ENCODE measurements at regions not wholly inside any gene's neighbourhood (a gene's known extent, or its start where the extent isn't known, plus 50 kb on each side); places are given as distances from the start of the nearest gene placed in this dataset.

- peak; percentile 52 to 70 (median 63) for TF ChIP-seq CTCF (IDR thresholded peaks at IDR 0.05)
- TF ChIP-seq POLR2AphosphoS5 (IDR thresholded peaks at IDR 0.05), result no peak
Observed at GRCh38 chr12:115752913-115753726, 524.4 kb downstream of the MED13L start.
